DMS 273 (cell line): ENCODE measurements at regions not wholly inside any gene's neighbourhood (a gene's known extent, or its start where the extent isn't known, plus 50 kb on each side); places are given as distances from the start of the nearest gene placed in this dataset.

Experiments
- DNase-seq: peaks from one replicate; lab custom pipeline; 2025; ENCODE audit not compliant: unreplicated experiment; lab: John Stamatoyannopoulos, UW

DNA sequence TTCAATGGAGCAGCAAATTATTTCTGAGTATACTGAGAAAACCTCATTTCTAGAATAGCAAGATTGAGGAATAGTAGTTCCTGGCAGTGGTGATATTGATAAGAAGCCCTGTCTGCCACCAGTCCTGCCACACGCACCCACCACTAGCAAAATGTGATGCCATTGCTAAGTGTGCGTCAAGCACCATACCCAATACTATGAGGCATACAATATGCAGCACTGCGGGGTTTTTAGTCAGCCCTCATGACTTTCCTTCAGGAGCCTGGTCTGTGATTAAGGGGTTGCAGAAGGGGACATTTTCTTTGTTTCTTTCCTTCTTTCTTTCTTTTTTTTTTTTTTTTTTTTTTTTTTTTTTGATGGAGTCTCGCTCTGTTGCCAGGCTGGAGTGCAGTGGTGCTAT is 128.7 kb upstream of the USP38 start:
- no peak for DNase-seq

DNA sequence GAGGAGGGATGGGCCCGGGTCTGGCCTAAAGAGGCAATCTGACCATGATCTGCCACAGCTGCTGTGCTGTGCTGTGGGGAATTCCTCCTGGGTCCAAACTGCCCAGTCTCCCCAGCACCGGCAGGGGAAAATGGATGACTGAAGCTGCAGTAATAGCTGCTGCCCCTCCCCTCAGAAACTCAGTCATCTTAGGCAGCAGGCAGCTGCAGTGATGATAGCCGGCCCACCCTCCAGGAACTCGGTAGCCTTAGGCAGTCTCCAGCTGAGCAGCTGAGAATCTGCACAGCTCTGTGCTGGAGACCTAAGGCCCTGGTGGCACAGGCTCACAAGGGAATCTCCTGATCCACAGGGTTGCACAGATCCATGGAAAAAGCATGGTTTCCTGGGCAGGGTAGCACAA is 113.4 kb upstream of the USP38 start:
- no peak for DNase-seq

DNA sequence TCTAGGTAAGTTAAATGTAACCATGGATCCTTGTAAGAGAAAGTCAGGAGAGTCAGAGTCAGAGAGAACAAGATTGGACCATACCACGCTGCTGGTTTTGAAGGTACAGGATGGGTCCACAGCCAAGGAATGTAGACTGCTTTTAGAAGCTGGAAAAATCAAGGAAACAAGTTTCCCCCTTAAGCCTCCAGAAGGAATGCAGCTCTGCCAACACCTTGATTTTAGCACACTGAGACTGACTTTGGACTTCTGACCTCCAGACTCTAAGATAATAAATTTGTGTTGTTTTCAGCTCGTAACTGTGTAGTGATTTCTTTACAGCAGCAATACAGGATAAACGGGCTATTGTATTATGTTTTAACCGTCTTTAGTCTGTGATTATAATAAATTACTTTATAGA is 108.0 kb upstream of the USP38 start:
- DNase-seq = no peak

DNA sequence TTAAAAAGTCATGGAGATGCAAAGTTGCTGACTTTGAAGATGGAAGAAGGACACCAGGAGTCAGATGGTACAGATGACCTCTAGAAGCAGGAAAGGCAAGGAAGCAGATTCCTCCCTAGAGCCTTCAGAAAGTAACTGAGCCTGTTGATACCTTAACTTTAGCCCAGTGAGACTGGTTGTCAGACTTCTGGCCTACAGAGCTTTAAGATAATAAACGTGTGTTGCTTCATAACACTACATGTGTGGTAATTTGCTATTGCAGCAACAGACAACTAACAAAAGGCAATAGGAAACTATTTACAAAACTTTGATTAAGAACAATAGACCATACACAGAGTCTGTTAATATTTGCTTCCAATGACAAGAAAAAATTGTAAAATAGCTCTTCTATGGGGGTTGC is 102.0 kb upstream of the USP38 start:
- DNase-seq = no peak

DNA sequence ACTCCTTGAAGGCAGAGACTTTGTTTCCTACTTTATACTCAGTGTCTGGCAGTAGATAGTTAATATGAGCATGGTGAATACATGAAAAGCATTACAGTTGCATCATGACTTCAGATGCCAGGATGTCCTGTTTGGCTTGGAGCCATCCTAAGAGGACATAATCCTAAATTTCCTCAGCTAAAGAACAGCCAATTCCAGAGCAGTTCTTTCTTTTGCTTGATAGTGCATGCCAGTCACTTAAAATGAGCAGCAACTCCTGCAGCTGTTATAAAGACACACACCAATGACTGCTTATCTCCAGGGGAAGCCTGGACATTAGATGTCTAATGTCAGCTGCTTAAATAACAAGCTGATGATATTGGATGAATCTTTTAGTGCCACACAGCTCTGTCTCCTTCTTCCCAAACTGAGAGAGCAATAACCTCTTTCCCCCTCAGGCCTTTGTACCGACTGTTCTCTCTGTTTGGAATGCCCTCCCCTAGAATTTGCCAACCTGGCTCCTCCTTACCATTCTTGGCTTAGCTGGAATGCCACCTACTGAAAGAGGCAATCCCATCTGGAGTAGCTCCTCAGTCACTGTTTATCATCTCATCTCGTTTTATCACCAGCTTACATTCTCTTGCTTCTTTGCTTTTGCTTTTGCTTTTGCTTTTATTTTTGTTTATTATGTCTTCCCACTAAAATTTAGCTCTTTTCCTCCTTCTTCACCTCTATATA is 100.8 kb upstream of the USP38 start:
- no peak for DNase-seq

DNA sequence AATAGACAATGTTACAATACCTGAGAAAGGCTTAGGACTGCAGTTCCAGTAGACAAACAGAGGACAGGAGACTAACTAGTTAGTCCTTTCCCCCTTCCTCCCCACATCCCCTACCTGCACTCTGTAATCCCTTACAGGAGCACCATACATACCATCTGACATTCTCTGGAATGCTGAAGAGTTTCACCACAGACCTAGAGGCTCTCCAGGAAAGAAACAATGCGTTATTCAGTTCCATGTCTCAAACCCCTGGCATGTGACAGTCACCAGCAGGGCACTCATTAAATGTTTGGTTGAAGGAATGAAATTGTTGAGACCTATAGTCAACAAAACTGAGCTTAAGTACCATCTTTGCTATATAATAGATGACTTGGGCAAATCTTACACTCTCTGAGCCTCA is 100.2 kb upstream of the USP38 start:
- no peak for DNase-seq

DNA sequence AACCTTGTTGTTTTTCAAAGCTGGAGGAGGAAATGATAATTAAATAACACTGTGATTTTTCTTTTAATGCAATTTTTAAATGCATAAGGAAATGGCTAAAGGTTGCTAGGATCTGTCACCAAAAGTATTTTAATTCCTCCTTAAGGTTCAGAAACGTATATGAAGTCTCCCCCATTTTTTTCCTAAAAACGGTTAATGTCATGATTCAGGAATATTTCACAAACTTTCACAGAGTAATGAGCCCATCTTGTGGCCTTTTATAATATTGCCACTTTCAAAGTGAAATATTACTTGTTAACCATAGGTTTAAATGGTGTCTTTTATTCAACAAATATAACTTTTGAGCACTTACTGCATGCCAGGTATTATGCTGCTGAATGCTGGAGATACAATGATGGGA is 99.5 kb upstream of the USP38 start:
- peak; percentile 0 for DNase-seq

DNA sequence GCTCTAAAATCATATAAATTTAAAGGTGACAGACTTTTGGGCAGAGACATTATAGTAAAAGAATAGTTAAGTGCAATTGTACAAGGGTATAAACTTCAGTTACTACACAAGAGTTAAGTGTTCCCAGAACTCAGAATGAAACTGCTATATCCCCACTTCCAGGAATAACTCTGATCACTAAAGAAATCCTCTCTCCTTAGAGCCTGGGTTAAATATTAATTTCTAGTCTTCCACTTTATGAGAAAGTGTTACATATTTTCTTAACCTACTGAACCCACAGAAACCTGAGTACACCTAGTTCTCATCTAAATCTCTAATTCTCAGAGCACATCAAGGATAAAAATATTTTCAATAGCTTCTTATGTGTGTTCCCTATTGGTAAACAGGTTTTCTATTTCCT is 99.1 kb upstream of the USP38 start:
- DNase-seq = no peak

DNA sequence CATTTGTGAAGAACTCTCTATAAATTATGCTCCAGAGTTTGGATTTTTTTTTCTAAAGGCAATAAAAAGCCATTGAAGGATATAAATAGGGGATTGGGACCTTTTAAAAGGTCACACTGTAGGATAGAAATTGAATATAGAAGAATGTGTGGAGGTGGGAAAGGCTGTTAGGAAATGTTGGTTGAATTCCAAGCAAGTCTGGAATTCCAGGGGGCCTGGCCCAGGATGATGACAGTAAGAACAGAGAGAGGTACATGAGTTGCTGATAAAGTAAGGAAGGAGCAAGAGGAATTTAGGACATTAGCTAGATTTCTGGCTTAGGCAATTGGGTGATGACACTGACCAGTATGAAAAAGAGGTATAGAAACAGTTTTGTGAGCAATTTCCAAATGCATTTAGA is 95.4 kb upstream of the USP38 start:
- DNase-seq = no peak

DNA sequence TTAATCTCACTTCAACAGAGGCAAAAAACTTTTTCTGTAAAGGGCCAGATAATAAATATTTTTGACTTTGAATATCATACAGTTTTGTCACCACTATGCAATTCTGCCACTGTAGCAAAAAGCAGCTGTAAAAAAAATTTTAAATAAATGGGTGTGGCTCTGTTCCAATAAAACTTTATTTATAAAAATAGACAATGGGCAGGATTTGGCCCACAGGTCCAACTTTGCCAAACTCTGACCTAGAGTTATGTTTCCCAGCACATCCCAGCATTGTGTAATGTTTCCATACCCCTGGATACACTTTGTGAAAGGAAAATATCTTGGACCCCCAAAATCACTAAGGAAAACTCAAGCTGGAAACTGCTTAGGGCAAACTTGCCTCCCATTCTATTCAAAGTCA is 94.9 kb upstream of the USP38 start:
- DNase-seq = no peak

DNA sequence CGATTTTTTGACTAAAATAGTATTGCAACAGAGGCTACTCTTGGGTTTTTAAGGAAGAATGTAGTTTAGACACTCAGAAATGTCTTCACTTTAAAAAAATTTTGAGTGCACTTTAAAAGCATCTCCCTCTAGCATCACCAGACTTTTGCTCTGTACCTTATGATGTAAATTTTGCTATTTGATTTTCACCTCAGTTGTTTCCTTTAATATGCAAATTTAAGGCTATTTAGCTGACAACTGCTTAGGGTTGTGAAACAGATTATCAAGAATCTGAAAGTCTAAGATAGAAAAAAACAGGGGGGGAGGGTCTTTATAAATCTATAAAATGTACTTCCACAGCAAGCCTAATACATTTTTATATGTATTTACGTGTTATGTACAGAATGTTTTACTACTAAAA is 92.9 kb upstream of the USP38 start:
- DNase-seq = no peak

DNA sequence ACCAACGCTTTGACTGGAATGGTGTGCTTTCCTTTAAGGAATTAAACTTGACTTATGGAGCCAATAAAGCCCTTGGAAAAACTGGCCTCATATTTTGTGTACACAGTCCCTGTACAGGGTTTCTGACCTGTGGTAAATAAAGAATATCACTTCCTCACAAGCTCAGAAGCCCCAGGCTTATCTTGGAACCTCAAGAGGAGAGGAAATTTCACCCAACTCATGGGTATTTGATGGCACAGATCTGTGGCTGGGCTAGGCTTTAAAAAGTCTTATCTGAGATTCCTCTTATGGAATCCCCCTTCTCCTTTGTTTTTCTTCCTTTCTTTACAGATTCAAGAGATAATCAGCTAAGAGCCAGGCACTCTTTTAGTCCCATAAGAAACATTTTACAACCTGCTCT is 89.3 kb upstream of the USP38 start:
- DNase-seq = no peak

DNA sequence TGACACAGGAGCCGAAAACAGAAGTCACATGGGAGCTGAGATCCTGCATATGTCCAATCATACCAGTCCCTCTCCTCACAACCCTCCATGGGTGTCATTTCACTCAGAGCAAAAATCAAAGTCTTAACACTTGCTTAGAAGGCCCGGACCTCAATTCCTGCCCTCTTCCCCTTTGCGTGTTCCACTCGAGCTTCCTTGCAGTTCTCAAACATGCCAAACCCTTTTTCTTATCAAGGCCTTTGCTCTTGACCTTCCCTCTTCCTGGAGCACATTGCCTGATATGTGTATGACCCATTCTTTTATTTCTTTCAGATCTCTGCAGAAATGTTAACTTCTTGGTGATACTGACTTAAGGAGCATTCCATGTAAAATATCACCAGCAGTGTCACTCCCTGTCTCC is 87.0 kb upstream of the USP38 start:
- DNase-seq = no peak

DNA sequence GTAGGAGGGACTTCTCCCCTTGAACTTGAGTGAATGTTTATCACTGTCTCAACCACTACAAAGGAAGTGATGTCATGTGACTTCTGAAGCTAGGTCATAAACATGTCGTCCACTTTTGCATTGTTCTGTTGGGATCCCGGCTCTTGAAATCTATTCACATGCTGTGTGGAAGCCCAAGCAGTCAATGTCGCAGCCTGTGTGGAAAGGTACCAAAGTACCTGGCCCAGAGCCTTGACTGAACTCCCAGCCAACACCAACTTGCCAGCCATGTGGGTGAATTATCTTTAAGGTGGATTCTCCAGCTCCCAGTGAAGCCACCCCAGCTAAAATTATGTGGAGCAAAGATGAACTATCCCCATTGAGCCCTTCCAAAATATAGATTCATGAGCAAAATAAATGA is 85.0 kb upstream of the USP38 start:
- DNase-seq = no peak

DNA sequence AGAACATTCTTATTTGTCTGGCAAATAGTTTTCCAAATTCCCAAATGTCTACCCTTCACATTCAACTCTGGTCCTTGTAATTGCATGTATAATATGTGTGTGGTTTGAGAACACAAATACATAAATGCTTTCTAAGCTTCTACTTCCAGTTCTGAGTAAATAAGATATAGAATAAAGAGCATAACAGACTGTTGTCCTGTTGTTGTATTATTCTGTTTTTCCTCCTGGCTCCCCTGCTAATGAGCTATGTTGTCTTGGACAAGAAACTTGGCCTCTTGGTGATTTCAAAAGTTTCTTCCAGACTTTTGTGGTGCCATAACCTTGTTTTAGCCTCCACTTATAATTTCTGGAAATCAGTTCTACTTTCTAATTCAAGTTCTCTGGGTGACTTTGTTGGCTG is 75.3 kb upstream of the USP38 start:
- no peak for DNase-seq

DNA sequence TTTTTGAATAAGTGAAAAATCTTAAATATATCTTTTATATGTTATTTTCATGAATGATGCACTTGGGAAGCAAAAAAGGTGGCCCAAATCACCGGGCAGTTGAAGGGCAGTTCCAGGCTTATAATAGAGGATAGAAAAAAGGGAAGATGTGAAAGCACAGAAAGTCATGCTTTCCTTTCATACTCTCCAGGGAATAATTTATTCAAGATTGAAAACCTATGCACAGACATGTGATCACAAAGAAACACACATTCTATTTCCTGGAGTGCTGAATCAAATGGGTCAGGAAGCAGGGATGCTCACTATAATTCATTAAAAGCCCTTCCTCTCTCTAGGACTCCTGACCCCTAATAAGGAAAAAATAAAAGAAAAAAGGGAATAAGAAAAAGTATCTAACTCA is 66.1 kb upstream of the USP38 start:
- no peak for DNase-seq

DNA sequence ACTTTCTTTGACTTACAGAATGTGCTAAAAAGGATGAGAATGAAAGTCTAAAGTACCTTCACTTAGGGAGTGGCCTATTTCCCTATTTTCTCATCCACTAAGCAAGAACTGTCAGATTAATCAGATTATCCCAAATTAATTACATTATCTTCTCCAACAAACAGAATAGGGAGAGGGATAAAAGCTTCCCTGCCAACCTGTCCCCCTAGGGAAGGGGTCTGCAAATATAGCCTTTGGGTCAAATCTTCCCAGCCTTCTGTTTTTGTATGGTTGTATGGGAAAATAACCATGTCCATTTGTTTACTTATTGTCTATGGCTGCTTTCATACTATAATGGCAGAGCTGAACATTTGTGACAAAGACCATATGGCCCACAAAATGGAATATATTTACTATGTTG is 57.1 kb upstream of the USP38 start:
- no peak for DNase-seq

DNA sequence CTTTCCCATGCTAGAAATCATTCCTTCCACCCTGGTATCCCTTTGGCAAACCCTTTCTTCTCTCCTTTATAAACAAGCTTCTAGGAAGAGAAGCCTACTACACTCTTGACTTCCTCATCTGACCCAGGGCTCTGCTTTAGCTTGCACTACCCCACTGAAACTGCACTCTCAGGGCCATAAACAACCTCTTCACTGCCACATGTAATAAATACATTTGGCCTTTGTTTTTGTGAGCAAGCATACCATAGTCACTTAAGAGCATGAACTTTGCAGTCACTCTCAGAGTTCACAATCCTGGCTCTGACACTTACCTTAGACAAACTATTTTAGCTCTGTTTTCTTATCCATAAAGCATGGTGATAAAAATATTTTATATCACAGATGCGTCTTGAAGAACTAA is 50.7 kb upstream of the USP38 start:
- no peak for DNase-seq
